ENCODE measurements at regions not wholly inside any gene's neighbourhood (a gene's known extent, or its start where the extent isn't known, plus 50 kb on each side); places are given as distances from the start of the nearest gene placed in this dataset.

- peak overlapping the region; percentile 16 for H3K4me3 Mint-ChIP-seq (ENCODE audit: unreplicated experiment)
- H3K36me3 Mint-ChIP-seq (ENCODE audit: unreplicated experiment) = peaks cover 12% of the 10 kb centered on the region
- peaks cover 30% of the 10 kb centered on the region for H3K4me1 Mint-ChIP-seq (ENCODE audit: low read depth, unreplicated experiment)
- H3K9me3 Mint-ChIP-seq (ENCODE audit: unreplicated experiment) = peaks cover 12% of the 10 kb centered on the region
- H3K27me3 Mint-ChIP-seq (ENCODE audit: unreplicated experiment) = peaks cover 2% of the 10 kb centered on the region
- DNase-seq = no peak
- peak overlapping the region; percentile 68 for H3K27ac Mint-ChIP-seq (ENCODE audit: unreplicated experiment)
- TF ChIP-seq CTCF (IDR thresholded peaks at IDR 0.05; ENCODE audit: partially characterized antibody, unreplicated experiment) = no peak
Observed at GRCh38 chr11:116567721-116568242, 205.0 kb downstream of the BUD13 start.

GRCh38 chr11:116563712-116564047 is 209.1 kb downstream of the BUD13 start:
- H3K27ac Mint-ChIP-seq (ENCODE audit: unreplicated experiment) = peak overlapping the region; percentile 75
- H3K9me3 Mint-ChIP-seq (ENCODE audit: unreplicated experiment) = peaks cover 13% of the 10 kb centered on the region
- no peak for TF ChIP-seq CTCF (IDR thresholded peaks at IDR 0.05; ENCODE audit: partially characterized antibody, unreplicated experiment)
- H3K27me3 Mint-ChIP-seq (ENCODE audit: unreplicated experiment) = peaks cover 5% of the 10 kb centered on the region
- peaks cover 12% of the 10 kb centered on the region for H3K36me3 Mint-ChIP-seq (ENCODE audit: unreplicated experiment)
- H3K4me3 Mint-ChIP-seq (ENCODE audit: unreplicated experiment) = no peak overlapping the region
- H3K4me1 Mint-ChIP-seq (ENCODE audit: low read depth, unreplicated experiment) = peaks cover 41% of the 10 kb centered on the region
- DNase-seq = no peak

- H3K4me1 Mint-ChIP-seq (ENCODE audit: low read depth, unreplicated experiment) = peaks cover 41% of the 10 kb centered on the region
- TF ChIP-seq CTCF (IDR thresholded peaks at IDR 0.05; ENCODE audit: partially characterized antibody, unreplicated experiment) = no peak
- peak; percentile 81 for DNase-seq
- peak overlapping the region; percentile 75 for H3K27ac Mint-ChIP-seq (ENCODE audit: unreplicated experiment)
- peaks cover 5% of the 10 kb centered on the region for H3K27me3 Mint-ChIP-seq (ENCODE audit: unreplicated experiment)
- H3K36me3 Mint-ChIP-seq (ENCODE audit: unreplicated experiment) = peaks cover 12% of the 10 kb centered on the region
- peaks cover 13% of the 10 kb centered on the region for H3K9me3 Mint-ChIP-seq (ENCODE audit: unreplicated experiment)
- H3K4me3 Mint-ChIP-seq (ENCODE audit: unreplicated experiment) = peak overlapping the region; percentile 71
Observed at GRCh38 chr11:116563028-116563711, 209.6 kb downstream of the BUD13 start.

- Mint-ChIP-seq H3K9me3 (ENCODE audit: unreplicated experiment) (peaks cover 16% of the 10 kb centered on the region), H3K4me1 (ENCODE audit: low read depth, unreplicated experiment) (peaks cover 28% of the 10 kb centered on the region), H3K4me3 (ENCODE audit: unreplicated experiment) (peak overlapping the region; percentile 43), H3K27ac (ENCODE audit: unreplicated experiment) (no peak overlapping the region), H3K36me3 (ENCODE audit: unreplicated experiment) (peaks cover 20% of the 10 kb centered on the region), H3K27me3 (ENCODE audit: unreplicated experiment) (peaks cover 6% of the 10 kb centered on the region)
- TF ChIP-seq CTCF (IDR thresholded peaks at IDR 0.05; ENCODE audit: partially characterized antibody, unreplicated experiment) = no peak
- DNase-seq = no peak
Observed at GRCh38 chr11:116560589-116560988, 212.2 kb downstream of the BUD13 start.

- Mint-ChIP-seq H3K27ac (ENCODE audit: unreplicated experiment) (peak overlapping the region; percentile 49), H3K4me3 (ENCODE audit: unreplicated experiment) (no peak overlapping the region), H3K36me3 (ENCODE audit: unreplicated experiment) (peaks cover 14% of the 10 kb centered on the region), H3K4me1 (ENCODE audit: low read depth, unreplicated experiment) (peaks cover 26% of the 10 kb centered on the region), H3K27me3 (ENCODE audit: unreplicated experiment) (peaks cover 7% of the 10 kb centered on the region), H3K9me3 (ENCODE audit: unreplicated experiment) (peaks cover 11% of the 10 kb centered on the region)
- TF ChIP-seq CTCF (IDR thresholded peaks at IDR 0.05; ENCODE audit: partially characterized antibody, unreplicated experiment) = no peak
- no peak for DNase-seq
Observed at GRCh38 chr11:116558504-116559211, 214.1 kb downstream of the BUD13 start.
